HG03175 (cell line): ENCODE measurements at regions not wholly inside any gene's neighbourhood (a gene's known extent, or its start where the extent isn't known, plus 50 kb on each side); places are given as distances from the start of the nearest gene placed in this dataset.
"Not testable (repeated sequence)": the region's sequence is repeated elsewhere in the genome, so short reads cannot be mapped to it uniquely, and the experiment has no call there.

Experiments
- ATAC-seq: cut with Tn5 transposase; IDR thresholded peaks from one replicate; pipeline ENCODE4 v1.9.1; 2021; ENCODE audit warnings: mild to moderate bottlenecking, moderate library complexity; ENCODE audit not compliant: unreplicated experiment

- no peak for ATAC-seq
Measured at GRCh38 chr2:9707611-9708160, 76.9 kb upstream of the YWHAQ start.

DNA sequence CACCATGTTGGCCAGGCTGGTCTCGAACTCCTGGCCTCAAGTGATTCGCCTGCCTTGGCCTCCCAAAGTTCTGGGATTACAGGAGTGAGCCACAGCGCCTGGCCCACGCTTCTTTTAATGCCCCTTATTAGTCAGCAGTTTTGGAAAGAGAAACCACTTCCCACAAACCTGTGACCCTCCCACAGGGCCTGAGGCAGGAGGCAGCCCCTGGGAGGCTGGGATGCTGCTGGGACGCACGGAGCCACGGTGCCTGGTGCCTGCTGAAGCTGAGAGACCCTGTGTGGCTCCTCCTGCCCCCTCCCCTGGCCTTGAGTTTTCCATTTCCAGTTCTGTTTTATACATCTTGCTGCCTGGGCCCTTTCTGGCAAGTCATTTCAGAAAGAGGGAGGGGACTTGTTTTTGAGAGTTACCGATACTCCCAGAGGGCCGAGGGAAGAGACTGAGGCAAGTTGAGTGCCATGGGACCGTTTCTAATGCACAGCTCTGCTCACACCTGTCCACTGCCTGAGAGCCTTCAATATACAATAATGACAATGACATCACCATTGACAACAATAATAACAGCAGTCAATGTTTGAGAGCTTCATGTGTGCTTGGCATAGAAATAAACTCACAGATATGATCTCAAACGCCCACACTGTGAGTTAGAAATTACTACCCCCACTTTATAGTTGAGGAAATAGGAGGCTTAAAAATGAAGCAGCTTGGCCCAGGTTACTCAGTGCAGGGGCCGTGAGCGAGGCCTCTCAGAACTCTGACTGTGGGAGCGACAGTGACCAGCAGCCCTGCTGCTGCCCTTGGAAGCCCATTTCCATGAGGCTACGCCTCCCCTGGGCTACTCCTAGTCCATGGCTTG, 78.1 kb upstream of the YWHAQ start:
- peak; percentile 52 for ATAC-seq

GRCh38 chr2:9709539-9710285, 78.9 kb upstream of the YWHAQ start:
- ATAC-seq, result no peak

GRCh38 chr2:9710311-9710710, 79.5 kb upstream of the YWHAQ start:
- no peak for ATAC-seq

GRCh38 chr2:9712263-9712662, 81.5 kb upstream of the YWHAQ start:
- no peak for ATAC-seq

DNA sequence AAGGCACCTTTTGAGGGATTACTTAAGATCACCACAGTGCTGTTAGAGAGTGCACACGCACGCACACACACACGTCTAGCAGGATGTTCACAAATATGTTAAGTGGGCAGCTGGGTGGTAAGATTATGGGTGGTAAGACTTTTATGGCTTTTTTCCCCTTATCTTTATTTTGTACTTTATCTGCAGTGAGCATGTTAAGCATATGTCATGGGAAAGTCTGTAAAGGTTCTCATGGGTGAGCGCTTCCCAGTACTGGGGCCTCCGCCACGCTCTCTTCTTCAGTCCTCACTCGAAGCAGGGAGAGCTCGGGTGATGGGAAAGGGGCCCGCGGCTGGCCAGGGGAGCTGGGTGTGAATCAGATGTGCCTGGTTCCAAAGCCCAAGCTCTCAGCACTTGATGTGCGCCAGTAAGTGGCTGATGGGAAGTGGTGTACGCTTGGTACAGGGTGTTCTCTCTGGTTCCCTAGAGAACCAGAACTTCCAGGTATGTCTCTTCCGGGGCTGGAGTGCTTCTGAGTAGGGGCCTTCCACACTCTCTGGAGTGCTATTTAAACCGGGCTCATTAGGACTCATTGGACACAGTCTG, 83.9 kb upstream of the YWHAQ start:
- ATAC-seq, result no peak

DNA sequence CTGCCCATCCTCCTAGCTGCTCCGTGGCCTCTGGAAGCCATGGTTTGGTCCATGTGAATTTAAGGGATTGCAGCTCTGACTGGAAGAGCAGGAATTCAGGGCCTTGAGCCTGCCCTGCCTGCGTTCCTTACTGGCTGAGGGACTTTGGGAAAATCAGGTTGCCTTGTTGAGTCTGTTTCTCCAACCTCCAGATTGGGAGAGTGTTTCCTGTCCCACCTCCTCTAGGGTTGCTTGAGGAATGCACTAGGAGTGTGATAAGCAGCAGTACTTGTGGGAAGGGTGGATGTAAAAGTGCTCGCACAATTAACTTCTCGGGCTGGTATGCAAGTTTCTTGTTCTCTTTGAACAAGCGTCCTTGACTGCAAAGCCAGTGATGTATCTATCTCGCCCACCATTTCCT, 84.4 kb upstream of the YWHAQ start:
- no peak for ATAC-seq

DNA sequence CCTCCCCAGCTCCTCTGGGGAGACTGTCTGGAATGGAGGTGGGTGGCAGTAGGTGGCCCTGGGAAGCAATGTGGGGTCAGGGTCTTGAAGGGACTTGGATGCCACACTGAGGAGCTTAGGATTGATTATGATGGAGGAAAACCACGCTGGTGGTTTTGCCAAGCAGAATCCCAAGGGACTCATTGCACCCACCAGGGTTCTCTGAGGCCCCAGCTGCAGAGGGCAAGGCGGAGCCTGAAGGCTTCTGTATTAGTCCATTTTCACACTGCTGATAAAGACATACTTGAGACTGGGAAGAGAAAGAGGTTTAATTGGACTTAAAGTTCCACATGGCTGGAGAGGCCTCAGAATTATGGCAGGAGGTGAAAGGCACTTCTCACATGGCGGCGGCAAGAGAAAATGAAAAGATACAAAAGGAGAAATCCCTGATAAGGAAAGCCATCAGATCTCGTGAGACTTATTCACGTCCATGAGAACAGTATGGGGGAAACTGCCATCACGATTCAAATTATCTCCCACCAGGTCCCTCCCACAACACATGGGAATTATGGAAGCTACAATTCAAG, 87.2 kb upstream of the YWHAQ start:
- no peak for ATAC-seq

DNA sequence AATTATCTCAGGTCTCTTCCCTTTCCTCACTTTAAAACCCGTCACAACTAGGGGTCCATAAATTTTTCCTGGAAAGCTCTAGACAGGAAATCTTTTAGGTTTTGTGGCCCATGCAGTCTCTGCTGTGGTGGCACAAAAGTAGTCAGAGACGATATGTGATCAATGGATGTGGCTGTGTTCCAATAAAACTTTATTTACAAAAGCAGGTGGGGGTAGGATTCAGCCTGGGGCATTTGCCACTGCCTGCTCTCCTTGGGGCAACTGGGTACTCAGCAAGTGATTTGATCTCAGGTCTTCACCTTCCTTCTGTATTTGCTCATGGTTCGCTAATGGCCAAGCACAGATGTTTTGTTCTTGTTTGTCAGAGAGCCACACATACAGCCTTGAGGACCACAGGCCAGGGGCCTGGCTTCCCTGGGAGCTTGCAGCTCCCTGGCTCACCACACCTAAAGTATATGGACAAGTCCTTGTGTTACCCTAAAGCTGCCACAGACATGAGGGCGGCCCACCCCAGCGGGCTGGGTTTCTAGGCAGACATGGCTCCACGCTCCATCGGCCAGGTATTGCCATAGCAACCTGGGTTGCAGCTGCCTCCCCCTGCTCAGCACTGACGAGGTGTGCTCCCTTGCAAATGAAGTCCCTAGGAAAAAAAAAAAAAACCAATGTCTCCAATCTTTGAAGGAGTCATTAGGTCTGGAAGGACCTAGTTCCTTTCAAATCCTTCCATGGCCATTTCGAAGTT, 89.7 kb upstream of the YWHAQ start:
- ATAC-seq, result no peak

GRCh38 chr2:9721344-9721743, 90.5 kb upstream of the YWHAQ start:
- ATAC-seq, result no peak

DNA sequence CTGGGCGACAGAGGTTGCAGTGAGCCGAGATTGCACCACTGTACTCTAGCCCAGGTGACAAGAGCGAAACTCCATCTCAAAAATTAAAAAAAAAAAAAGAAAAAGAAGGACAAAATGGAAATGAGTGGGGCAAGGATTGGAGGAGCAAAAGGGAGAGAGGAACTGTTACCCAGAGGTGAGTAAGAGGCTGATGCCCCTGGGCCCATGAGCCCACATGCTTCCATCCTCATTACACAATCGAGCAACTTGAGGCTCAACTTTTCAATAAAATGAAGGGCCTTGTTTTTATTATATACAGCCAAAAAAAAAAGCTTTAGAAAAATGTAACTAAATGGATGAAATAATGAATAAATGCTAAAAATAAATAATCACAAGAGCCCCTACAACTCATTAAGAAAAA, 91.7 kb upstream of the YWHAQ start:
- ATAC-seq, result no peak

DNA sequence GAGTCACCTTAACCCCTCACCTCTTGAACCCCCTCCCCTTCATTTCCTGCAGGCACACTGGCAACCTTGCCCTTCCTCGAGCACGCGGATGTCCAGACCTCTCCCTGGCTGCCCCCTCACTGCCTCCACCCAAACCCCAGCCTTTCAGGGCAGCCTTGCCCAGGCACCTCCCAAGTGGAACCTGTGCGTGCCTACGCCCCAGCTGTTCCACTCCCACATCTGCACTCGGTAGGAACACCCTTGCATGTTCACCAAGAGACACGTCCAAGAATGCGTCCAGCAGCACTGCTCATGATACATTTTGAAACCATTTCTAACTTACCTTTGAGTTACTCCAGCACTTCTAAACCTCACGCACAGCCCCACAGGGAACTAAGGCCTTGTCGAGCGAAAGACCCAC, 93.8 kb upstream of the YWHAQ start:
- no peak for ATAC-seq

DNA sequence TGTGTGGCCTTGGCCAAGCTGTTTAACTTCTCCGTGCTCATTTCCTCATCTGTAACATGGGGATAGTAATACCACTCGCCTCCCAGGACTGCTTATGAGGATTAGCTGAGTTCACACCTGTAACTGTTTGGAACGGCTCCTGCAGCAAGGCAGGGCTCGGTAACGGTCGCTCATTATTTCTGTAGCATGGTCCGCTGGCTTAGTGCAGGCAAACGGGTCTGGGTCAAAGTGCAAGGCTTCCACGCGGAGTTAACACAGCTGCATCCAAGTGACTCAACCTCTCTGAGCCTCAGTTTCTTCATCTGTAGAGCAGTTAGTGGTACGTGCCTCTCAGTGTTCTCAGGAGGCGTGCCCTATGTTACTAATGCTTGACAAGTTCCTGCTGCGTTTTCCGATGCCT, 94.3 kb upstream of the YWHAQ start:
- ATAC-seq, result no peak

- ATAC-seq, result not testable (repeated sequence)
Measured at GRCh38 chr2:9726016-9726415, 95.2 kb upstream of the YWHAQ start.

GRCh38 chr2:9730523-9730922, 99.7 kb upstream of the YWHAQ start:
- not testable (repeated sequence) for ATAC-seq

GRCh38 chr2:9732824-9733223, 102.0 kb upstream of the YWHAQ start:
- no peak for ATAC-seq

DNA sequence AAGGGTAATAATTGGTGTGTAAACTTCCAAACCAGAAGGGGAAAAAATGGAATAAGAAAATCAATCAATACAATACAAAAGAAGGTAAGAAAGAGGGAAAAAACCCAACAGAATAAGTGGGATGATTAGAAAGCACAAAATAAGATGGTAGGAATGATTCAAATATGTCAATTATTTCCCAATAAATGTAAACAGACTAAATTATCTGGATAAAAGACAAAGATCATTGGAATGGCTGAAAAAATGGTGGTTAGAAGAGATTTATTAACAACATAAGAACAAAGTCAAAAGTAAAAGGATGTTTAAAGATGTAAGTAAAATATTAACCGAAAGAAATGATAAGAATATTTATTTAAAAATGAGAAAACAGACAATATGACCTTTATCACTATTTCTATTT, 103.5 kb upstream of the YWHAQ start:
- no peak for ATAC-seq

DNA sequence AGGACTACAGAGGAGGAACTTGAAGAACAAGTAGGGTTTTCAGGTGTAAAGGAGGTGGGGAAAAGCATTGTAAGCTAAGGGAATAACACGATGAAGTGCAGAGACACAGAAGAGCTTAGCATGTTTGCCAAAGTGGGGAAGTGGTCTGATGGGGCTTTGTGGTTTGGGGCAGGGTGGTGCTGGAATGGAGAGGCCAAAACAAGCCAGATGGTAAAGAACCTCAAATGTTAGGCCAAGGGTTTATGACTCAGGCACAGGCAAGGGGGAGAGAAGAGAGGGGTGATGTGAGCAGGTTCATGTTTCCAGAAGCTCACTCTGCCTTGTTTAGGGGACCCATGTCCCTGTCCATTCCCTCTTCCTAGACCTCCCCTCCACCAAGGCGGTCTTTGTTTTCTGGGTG, 104.5 kb upstream of the YWHAQ start:
- ATAC-seq, result no peak

DNA sequence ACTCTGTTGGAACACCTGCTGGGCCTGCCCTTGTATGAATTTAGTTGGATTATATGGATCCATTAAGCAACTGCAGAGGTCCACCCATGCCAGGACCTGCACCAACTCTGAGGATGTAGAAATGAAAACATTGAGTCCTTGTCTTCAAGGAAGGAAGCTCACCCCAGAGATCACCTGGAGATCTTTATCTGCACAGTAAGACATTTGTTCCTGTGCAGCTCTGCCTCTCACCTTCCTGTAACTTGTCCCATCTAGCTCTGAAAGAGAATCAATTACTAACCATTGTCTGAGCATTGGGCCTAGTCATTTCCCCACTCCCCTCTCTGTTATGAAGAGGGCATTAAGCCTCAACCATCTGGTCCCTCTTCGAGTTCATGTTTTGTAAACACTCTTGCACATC, 105.2 kb upstream of the YWHAQ start:
- no peak for ATAC-seq

DNA sequence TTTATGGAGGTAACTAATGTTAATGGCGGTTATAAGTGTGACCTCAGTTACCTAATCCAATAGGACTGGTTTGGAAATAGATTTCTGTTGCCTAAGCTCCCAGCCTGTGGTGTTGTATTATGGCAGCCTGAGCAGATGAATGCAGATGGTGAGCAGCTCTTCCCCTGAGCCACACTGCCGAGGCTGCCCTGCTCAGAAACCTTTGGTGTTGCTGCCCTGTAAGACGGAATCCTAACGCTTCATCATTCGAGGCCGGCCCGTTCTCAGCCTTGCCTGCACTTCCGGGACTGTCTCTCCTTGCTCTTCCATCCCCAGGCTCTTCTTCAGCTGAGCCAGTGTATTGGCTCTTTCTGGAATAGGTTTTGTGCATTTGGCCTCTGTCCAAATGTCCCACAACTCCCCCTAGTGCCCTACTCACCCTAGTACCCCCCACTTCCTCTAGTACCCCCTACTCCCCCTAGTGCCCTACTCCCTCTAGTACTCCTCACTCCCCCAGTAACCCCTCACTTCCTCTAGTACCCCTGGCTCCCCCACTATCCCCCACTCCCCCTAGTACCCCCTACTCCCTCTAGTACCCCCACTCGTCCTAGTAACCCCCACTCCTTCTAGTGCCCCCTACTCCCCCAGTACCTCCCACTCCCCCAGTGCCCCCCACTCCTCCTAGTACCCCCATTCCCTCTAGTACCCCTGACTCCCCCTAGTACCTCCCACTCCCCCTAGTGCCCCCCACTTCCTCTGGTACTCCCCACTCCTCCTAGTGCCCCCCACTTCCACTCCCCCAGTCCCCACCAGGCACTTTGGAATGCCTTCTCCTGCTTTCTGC, 106.0 kb upstream of the TAF1B start:
- ATAC-seq, result no peak
